Fibroblast of villous mesenchyme (primary cell): ENCODE measurements at regions not wholly inside any gene's neighbourhood (a gene's known extent, or its start where the extent isn't known, plus 50 kb on each side); places are given as distances from the start of the nearest gene placed in this dataset.
A peak's percentile ranks its signal among the peaks of the same experiment; 100 is the strongest.
"Not testable (repeated sequence)": the region's sequence is repeated elsewhere in the genome, so short reads cannot be mapped to it uniquely, and the experiment has no call there.

Experiments
- DNase-seq: peaks from one replicate; pipeline ENCODE4 v3.0.0-alpha.2; 2010; ENCODE audit warnings: low read depth
- H3K4me3 ChIP-seq: 2 replicates; pipeline ENCODE4 v1.5.1; 2011; ENCODE audit warnings: low read depth, mild to moderate bottlenecking, low read length
- CTCF ChIP-seq: IDR thresholded peaks from 2 replicates; pipeline ENCODE4 v1.5.1; 2012; ENCODE audit warnings: low read depth, mild to moderate bottlenecking, low read length; ENCODE audit not compliant: insufficient read depth

GRCh38 chr6:141057761-141058160, 1075.0 kb upstream of the GJE1 start:
- TF ChIP-seq CTCF, result no peak
- no peak overlapping the region for H3K4me3 ChIP-seq
- DNase-seq, result no peak

- TF ChIP-seq CTCF, result no peak
- DNase-seq, result peak; percentile 46
- H3K4me3 ChIP-seq, result no peak overlapping the region
These were observed 1075.6 kb upstream of the GJE1 start for GRCh38 chr6:141056945-141057625.

GRCh38 chr6:141050471-141050870, 1082.3 kb upstream of the GJE1 start:
- no peak for TF ChIP-seq CTCF
- no peak for DNase-seq
- no peak overlapping the region for H3K4me3 ChIP-seq

GRCh38 chr6:141048451-141048850, 1084.3 kb upstream of the GJE1 start:
- no peak for TF ChIP-seq CTCF
- H3K4me3 ChIP-seq, result no peak overlapping the region
- DNase-seq, result no peak

GRCh38 chr6:141046496-141046895, 1086.2 kb upstream of the GJE1 start:
- not testable (repeated sequence) for H3K4me3 ChIP-seq
- DNase-seq, result peak; percentile 42

- no peak for DNase-seq
- TF ChIP-seq CTCF, result no peak
- H3K4me3 ChIP-seq, result no peak overlapping the region
These were observed 1091.1 kb upstream of the GJE1 start for GRCh38 chr6:141041596-141042087.

GRCh38 chr6:141035312-141036200, 1097.2 kb upstream of the GJE1 start:
- DNase-seq, result no peak
- no peak overlapping the region for H3K4me3 ChIP-seq
- no peak for TF ChIP-seq CTCF
